HG03135 (cell line): ENCODE measurements at regions not wholly inside any gene's neighbourhood (a gene's known extent, or its start where the extent isn't known, plus 50 kb on each side); places are given as distances from the start of the nearest gene placed in this dataset.

ENCODE experiments used
- ATAC-seq: cut with Tn5 transposase; IDR thresholded peaks from one replicate; pipeline ENCODE4 v1.9.1; 2021; ENCODE audit warnings: mild to moderate bottlenecking, moderate library complexity; ENCODE audit not compliant: unreplicated experiment

DNA sequence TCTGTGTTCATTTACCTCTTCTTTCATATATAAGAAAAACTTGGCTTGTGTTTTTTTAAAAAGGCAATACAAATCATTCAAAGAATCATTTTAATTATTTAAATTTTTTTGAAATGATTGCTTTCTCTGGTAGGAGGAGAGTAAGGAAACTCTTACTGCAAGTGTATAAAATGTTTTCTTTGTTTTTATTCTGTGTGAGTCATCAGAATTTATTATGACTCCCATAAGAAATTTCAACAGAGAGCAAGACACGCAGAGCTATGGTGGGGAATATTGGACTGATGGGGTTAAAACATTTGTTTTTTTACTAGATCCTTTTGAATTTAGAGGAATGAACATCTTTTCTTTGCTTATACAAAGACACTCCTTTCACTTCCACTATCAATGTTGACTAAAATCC, 119.1 kb upstream of the ATXN7L3B start:
- no peak for ATAC-seq

DNA sequence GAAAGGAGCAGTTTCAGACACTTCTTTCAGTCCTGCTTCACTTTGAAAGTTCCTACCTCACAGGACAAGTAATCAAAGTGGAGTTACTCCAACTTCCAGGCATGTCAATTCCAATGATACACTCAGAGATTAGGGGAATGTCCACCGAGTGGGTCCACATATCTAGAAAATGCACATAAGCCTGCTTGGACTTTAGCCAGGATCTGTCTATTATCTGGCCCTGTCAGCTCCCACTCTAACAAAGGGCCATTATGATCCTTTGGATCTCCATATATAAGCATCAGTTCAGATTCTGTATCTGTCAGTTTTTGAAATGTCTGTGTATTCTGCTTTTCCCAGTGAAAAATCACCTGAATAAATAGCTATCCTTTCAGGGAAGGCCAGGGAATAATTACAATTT, 112.9 kb upstream of the ATXN7L3B start:
- no peak for ATAC-seq

DNA sequence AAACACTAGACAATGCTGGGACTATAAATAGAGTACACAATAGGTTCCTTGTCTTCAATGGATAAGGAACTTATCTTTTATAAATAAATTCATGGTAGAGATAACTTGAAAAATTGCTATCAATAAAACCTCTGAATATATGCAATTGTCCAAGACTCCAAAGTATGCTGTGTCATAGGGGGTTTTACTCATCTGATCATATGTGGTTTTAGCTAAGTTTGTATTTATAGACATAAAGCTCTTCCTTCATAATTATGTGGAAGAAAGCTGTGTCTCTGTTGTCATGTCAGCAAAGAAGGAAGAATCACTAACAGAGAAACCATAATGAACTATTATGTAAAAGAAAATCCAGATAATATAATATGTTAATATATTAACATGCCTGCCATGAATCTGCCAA, 111.5 kb upstream of the ATXN7L3B start:
- ATAC-seq: no peak

DNA sequence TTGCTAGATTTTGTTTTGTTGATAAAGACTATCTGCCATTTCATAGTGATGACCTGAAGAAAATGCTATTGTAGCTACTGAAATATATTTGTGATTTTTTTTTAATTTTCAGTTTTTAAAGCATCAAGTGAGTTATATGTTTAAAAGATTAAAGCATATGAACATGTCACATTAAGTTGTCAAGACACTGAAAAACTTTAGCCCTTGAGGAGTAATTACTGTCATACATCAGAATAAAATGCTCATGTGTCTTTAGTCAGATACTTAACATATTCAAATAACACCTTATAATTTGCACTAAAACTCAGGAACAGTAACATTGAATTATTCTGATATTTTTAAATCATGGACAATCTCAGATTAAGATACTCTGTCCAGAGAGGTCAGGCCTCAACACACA, 108.1 kb upstream of the ATXN7L3B start:
- ATAC-seq: no peak

DNA sequence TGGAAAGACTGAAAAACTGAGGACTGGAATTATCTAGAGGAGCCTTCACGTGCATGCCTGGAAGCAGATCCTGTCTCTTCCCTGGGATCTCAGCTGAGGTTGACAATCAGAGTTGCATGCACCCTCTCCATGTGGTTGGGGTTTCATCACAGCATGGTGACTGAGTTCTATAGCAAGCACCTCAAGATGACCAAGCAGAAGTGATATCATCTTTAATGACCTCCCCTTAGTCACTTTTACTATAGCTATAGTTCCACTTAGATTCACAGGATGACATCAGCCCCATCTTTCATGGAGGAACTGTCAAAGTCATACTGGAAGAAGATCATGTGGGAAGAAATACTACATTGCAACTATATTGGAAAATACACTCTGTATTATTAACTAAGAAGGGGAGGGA, 105.8 kb upstream of the ATXN7L3B start:
- ATAC-seq: no peak

DNA sequence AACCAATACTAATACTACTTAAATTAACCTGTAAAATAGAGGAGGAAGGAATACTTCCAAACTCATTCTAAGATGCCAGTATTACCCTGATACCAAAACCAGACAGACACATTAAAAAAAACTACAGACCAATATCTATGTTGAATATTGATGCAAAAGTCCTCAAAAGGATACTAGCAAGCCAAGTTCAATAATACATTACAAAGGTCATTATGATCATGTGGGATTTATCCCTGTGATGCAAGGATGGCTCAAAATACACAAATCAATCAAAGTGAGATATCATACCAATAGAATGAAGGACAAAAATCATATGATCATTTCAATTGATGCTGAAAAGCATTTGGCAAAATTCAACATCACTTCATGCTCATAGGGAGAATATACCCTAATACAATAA, 97.2 kb upstream of the ATXN7L3B start:
- no peak for ATAC-seq

DNA sequence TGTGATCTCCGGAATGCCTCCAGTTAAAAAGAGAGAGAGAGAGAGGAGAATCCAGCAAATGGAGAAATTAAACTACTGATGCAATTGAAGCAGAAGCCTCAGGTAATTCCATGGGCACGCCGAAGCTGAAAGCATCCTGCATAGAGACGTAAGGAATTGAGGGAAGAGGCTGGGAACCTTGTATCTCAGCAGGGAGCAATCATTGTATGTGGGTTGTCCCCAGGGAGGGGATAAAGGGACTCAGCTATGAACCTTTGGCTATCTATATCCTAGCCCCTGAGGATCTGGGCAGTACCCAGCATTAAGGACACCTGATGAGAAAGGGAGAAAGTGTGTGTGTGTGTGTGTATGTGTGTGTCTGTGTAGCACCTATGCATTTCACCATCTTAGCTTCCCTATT, 95.8 kb upstream of the ATXN7L3B start:
- no peak for ATAC-seq

DNA sequence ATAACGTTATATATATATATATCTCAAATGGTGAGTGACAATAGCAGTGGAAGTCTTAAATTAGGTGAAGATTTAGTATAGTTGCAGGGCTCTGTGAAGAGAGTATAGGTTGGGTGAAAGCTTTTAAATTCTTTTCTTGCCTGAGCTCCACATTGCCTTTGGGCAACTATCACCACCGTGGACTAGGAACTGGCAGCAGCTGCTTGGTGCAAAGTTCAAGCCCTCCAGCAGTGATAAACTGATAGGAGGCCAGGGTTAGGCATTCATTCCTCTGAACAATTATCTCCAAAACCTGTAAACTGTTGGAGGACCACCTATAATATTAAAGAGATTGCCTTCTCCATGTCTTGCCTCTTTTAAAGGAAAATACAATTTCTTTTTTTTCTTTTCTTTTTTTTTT, 91.2 kb upstream of the ATXN7L3B start:
- ATAC-seq: no peak

DNA sequence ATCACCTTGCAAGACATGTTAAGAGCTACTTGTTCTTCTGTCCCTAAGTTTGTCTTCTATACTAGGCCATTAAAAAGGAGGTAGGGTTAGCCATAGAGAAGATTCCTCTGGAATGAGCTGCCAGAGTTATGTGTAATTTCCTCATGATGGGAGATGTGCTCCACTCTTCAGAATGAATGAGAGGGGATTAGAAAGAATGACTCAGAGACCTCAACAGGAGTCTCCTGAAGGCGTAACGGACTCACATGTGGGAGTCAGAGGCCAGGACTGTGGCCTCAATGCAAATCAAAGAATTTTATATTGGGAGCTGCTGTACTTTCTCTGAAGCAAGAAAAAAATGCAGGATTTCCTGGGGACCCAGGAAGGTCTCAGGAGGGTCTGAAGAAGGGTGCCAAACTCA, 87.8 kb upstream of the ATXN7L3B start:
- ATAC-seq: no peak

DNA sequence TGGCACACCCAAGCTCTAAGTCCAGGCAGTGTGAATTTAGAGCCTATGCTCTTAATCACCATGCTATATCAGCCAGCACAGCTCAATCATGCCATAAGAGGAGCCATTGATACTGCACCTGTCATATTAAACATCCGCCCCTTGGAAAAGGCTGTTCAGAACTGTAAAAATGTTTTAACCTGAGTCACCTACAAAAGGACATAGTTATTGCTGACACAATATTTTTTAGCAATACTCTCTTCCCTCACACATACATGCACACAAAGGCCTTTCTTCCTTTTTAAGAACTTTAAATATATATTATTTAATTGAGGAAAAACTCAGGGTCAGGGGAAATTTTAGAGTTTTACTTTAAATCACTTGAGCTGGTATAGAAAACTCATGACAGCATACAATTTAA, 83.5 kb upstream of the ATXN7L3B start:
- no peak for ATAC-seq

DNA sequence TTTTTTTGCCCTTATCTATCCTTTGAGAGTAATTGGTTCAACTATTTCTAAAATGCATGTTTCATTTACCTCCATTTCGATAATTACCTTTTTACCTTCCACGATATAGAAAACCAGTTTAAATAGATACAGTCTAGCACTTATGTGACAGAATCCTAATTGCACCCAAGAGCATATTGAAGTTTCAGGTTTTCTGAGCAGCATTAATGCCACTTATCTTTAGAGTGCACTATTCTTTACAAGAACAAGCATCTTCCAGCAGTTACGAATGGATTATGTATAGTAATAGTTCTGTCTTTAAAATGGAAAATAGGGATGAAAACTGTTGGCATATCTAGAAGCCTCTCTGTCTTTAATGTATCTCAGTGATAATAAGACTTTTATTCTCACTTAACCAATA, 82.2 kb upstream of the ATXN7L3B start:
- ATAC-seq: no peak

DNA sequence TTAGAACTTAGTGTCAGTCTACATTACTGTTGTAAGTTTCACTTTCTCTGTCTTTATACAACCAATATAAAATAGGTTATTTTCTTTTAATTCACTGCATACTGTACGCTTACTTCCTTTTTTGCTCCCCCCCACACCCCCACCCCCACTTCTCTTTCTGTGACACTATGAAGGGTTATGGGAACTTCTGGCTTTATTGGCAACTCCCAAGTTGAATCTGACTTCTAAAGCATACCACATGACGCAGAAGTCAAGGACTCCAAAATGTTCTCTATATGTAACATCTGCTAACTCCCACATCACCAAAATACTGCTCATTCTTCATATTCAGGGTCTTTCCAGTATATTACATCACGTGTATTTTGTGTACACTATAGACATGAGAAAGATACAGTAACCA, 81.2 kb upstream of the ATXN7L3B start:
- no peak for ATAC-seq

DNA sequence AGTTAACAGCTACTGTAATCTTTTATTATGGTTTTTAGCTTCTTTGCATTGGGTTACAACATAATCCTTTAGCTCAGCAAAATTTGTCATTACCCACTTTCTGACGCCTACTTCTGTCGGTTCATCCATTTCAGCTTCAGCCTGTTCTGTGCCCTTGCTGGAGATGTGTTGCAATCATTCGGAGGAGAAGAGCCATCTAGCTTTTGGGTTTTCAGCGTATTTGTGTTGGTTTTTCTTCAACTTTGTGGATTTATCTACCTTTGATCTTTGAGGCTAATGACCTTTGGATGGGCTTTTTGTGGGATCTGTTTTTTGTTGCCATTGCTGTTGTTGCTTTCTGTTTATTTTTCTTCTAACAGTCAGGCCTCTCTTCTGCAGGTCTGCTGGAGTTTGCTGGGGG, 69.2 kb upstream of the ATXN7L3B start:
- no peak for ATAC-seq

DNA sequence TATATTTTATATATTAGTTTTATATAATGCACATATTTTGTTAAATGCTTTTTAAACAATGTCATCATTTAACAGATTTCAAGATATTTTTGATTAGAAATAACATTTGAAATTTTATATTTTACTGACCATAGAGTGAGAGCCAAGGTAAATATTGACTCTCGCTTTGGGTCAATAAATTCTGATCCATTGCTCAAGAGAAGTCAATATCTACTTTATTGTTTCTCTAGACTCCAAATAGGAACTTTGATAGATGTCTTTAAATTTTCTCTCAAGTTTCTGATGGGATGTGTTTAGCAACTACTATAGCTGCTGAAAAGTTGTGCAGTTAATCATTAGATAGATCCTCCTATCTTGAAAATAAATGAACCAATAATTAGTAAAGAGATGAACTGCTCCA, 61.4 kb upstream of the ATXN7L3B start:
- ATAC-seq: no peak

DNA sequence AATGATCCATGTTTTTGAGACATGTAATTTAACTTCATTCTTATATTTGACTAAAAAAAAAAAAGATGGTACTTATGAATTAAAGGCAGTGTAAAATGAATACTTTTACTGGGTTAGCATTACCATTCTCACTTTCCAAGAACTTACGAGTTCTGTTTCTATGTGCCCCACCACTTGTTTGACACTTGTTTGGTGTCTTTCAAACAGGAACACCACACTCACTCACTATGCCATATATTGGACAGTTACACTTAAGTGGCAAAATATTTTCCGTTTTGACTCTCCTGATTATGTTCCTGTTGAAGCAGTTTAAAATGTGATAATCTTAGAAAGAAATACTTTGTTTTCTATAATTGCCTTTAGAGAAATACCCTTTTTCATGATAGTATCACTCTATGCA, 56.6 kb upstream of the ATXN7L3B start:
- ATAC-seq: no peak

DNA sequence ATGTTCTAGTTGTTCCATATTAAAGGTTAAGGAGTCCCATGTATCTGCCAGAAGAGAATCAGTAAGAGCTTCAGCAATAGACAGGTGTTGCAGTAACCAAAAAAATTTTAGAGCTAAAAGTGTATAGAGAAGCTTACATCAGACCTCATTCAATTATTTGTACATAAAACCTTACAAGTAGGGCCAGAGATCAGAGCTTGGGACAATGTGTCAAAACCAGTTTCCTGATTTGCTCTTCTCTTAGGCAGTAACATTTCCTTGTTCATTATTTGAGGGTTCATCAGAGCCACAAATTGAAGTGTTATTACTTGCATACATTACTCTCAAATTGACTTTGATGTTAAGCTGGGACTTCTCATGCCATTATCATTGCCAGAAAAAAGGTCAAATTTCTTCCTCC, 55.5 kb upstream of the ATXN7L3B start:
- ATAC-seq: no peak

DNA sequence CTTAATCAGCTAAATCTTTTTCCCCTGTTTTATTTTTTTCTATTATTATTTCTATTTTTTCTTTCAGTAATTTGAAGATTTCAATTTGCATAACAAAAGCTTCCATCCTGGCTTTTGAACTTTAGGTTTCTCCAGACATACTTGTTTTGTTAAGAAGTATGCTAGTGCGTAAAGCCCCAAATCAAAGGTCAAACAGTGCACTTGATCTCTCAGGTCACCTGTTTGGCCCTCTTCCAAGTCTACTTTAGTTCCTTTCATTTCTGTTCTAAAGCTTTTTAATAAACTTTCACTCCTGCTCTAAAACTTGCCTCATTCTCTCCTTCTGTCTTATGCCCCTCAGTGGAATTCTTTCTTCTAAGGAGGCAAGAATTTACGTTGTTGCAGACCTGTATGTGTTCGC, 54.6 kb upstream of the ATXN7L3B start:
- ATAC-seq: no peak
